ENCODE measurements at regions not wholly inside any gene's neighbourhood (a gene's known extent, or its start where the extent isn't known, plus 50 kb on each side); places are given as distances from the start of the nearest gene placed in this dataset.

- H3K4me1 ChIP-seq (ENCODE audit: insufficient read depth, insufficient read length) = no peaks in the 10 kb centered on the region
- no peaks in the 10 kb centered on the region for H3K9me3 ChIP-seq (ENCODE audit: insufficient read depth, low read length)
- no peaks in the 10 kb centered on the region for H3K36me3 ChIP-seq (ENCODE audit: insufficient read depth, insufficient read length, low read length)
- TF ChIP-seq SUZ12 (IDR thresholded peaks at IDR 0.05; ENCODE audit: extremely low read depth, insufficient read depth, insufficient read length) (no peak), ZNF274 (IDR thresholded peaks at IDR 0.05; ENCODE audit: low read depth, low read length) (no peak), YY1 (IDR thresholded peaks at IDR 0.05; ENCODE audit: insufficient read depth, insufficient read length) (no peak)
- DNase-seq (ENCODE audit: low read depth, low spot score) = no peak
- no peak overlapping the region for H3K9ac ChIP-seq (ENCODE audit: insufficient read length, low read depth)
- H3K4me3 ChIP-seq (ENCODE audit: insufficient read length, low read depth) = no peak overlapping the region
- no peaks in the 10 kb centered on the region for H3K27me3 ChIP-seq (ENCODE audit: insufficient read depth, insufficient read length)
These were observed 453.7 kb upstream of the RGS6 start for GRCh38 chr14:71478542-71478941.

- TF ChIP-seq SUZ12 (IDR thresholded peaks at IDR 0.05; ENCODE audit: extremely low read depth, insufficient read depth, insufficient read length) = no peak
- no peak for TF ChIP-seq ZNF274 (IDR thresholded peaks at IDR 0.05; ENCODE audit: low read depth, low read length)
- no peak for TF ChIP-seq YY1 (IDR thresholded peaks at IDR 0.05; ENCODE audit: insufficient read depth, insufficient read length)
- Histone ChIP-seq H3K9ac (ENCODE audit: insufficient read length, low read depth) (no peak overlapping the region), H3K36me3 (ENCODE audit: insufficient read depth, insufficient read length, low read length) (peaks cover 3% of the 10 kb centered on the region), H3K27me3 (ENCODE audit: insufficient read depth, insufficient read length) (no peaks in the 10 kb centered on the region), H3K4me3 (ENCODE audit: insufficient read length, low read depth) (no peak overlapping the region), H3K4me1 (ENCODE audit: insufficient read depth, insufficient read length) (no peaks in the 10 kb centered on the region), H3K9me3 (ENCODE audit: insufficient read depth, low read length) (no peaks in the 10 kb centered on the region)
- DNase-seq (ENCODE audit: low read depth, low spot score) = no peak
These were observed 451.1 kb upstream of the RGS6 start for GRCh38 chr14:71481021-71481654.

GRCh38 chr14:71482671-71483070, 449.6 kb upstream of the RGS6 start:
- H3K9me3 ChIP-seq (ENCODE audit: insufficient read depth, low read length) = no peaks in the 10 kb centered on the region
- H3K9ac ChIP-seq (ENCODE audit: insufficient read length, low read depth) = no peak overlapping the region
- peaks cover 3% of the 10 kb centered on the region for H3K36me3 ChIP-seq (ENCODE audit: insufficient read depth, insufficient read length, low read length)
- H3K4me1 ChIP-seq (ENCODE audit: insufficient read depth, insufficient read length) = no peaks in the 10 kb centered on the region
- TF ChIP-seq SUZ12 (IDR thresholded peaks at IDR 0.05; ENCODE audit: extremely low read depth, insufficient read depth, insufficient read length) (no peak), YY1 (IDR thresholded peaks at IDR 0.05; ENCODE audit: insufficient read depth, insufficient read length) (no peak)
- H3K27me3 ChIP-seq (ENCODE audit: insufficient read depth, insufficient read length) = no peaks in the 10 kb centered on the region
- H3K4me3 ChIP-seq (ENCODE audit: insufficient read length, low read depth) = no peak overlapping the region
- no peak for DNase-seq (ENCODE audit: low read depth, low spot score)

- H3K36me3 ChIP-seq (ENCODE audit: insufficient read depth, insufficient read length, low read length) = peaks cover 3% of the 10 kb centered on the region
- no peak overlapping the region for H3K4me3 ChIP-seq (ENCODE audit: insufficient read length, low read depth)
- TF ChIP-seq SUZ12 (IDR thresholded peaks at IDR 0.05; ENCODE audit: extremely low read depth, insufficient read depth, insufficient read length) = no peak
- TF ChIP-seq YY1 (IDR thresholded peaks at IDR 0.05; ENCODE audit: insufficient read depth, insufficient read length) = no peak
- TF ChIP-seq ZNF274 (IDR thresholded peaks at IDR 0.05; ENCODE audit: low read depth, low read length) = no peak
- H3K9me3 ChIP-seq (ENCODE audit: insufficient read depth, low read length) = no peaks in the 10 kb centered on the region
- no peak for DNase-seq (ENCODE audit: low read depth, low spot score)
- no peak overlapping the region for H3K9ac ChIP-seq (ENCODE audit: insufficient read length, low read depth)
- no peaks in the 10 kb centered on the region for H3K27me3 ChIP-seq (ENCODE audit: insufficient read depth, insufficient read length)
- no peaks in the 10 kb centered on the region for H3K4me1 ChIP-seq (ENCODE audit: insufficient read depth, insufficient read length)
These were observed 449.1 kb upstream of the RGS6 start for GRCh38 chr14:71483154-71483553.

GRCh38 chr14:71485833-71486232, 446.4 kb upstream of the RGS6 start:
- Histone ChIP-seq H3K4me1 (ENCODE audit: insufficient read depth, insufficient read length) (no peaks in the 10 kb centered on the region), H3K4me3 (ENCODE audit: insufficient read length, low read depth) (no peak overlapping the region), H3K9me3 (ENCODE audit: insufficient read depth, low read length) (no peaks in the 10 kb centered on the region), H3K27me3 (ENCODE audit: insufficient read depth, insufficient read length) (no peaks in the 10 kb centered on the region), H3K9ac (ENCODE audit: insufficient read length, low read depth) (no peak overlapping the region), H3K36me3 (ENCODE audit: insufficient read depth, insufficient read length, low read length) (peaks cover 3% of the 10 kb centered on the region)
- no peak for DNase-seq (ENCODE audit: low read depth, low spot score)
- TF ChIP-seq YY1 (IDR thresholded peaks at IDR 0.05; ENCODE audit: insufficient read depth, insufficient read length) (no peak), ZNF274 (IDR thresholded peaks at IDR 0.05; ENCODE audit: low read depth, low read length) (no peak), SUZ12 (IDR thresholded peaks at IDR 0.05; ENCODE audit: extremely low read depth, insufficient read depth, insufficient read length) (no peak)

GRCh38 chr14:71486279-71486678, 445.9 kb upstream of the RGS6 start:
- DNase-seq (ENCODE audit: low read depth, low spot score) = no peak
- TF ChIP-seq YY1 (IDR thresholded peaks at IDR 0.05; ENCODE audit: insufficient read depth, insufficient read length) = no peak
- no peak for TF ChIP-seq SUZ12 (IDR thresholded peaks at IDR 0.05; ENCODE audit: extremely low read depth, insufficient read depth, insufficient read length)
- no peak for TF ChIP-seq ZNF274 (IDR thresholded peaks at IDR 0.05; ENCODE audit: low read depth, low read length)
- H3K4me3 ChIP-seq (ENCODE audit: insufficient read length, low read depth) = no peak overlapping the region

GRCh38 chr14:71487449-71487848, 444.8 kb upstream of the RGS6 start:
- no peak for DNase-seq (ENCODE audit: low read depth, low spot score)
- Histone ChIP-seq H3K27me3 (ENCODE audit: insufficient read depth, insufficient read length) (no peaks in the 10 kb centered on the region), H3K9ac (ENCODE audit: insufficient read length, low read depth) (no peak overlapping the region), H3K9me3 (ENCODE audit: insufficient read depth, low read length) (no peaks in the 10 kb centered on the region), H3K36me3 (ENCODE audit: insufficient read depth, insufficient read length, low read length) (peaks cover 3% of the 10 kb centered on the region), H3K4me3 (ENCODE audit: insufficient read length, low read depth) (no peak overlapping the region), H3K4me1 (ENCODE audit: insufficient read depth, insufficient read length) (no peaks in the 10 kb centered on the region)
- TF ChIP-seq YY1 (IDR thresholded peaks at IDR 0.05; ENCODE audit: insufficient read depth, insufficient read length) = no peak
- TF ChIP-seq ZNF274 (IDR thresholded peaks at IDR 0.05; ENCODE audit: low read depth, low read length) = no peak
- TF ChIP-seq SUZ12 (IDR thresholded peaks at IDR 0.05; ENCODE audit: extremely low read depth, insufficient read depth, insufficient read length) = no peak

More at GRCh38 chr14:71486279-71486678, 445.9 kb upstream of the RGS6 start:
- Histone ChIP-seq H3K36me3 (ENCODE audit: insufficient read depth, insufficient read length, low read length) (peaks cover 3% of the 10 kb centered on the region), H3K27me3 (ENCODE audit: insufficient read depth, insufficient read length) (no peaks in the 10 kb centered on the region), H3K9me3 (ENCODE audit: insufficient read depth, low read length) (no peaks in the 10 kb centered on the region), H3K9ac (ENCODE audit: insufficient read length, low read depth) (no peak overlapping the region), H3K4me1 (ENCODE audit: insufficient read depth, insufficient read length) (no peaks in the 10 kb centered on the region)
